GM12878 (cell line): ENCODE measurements at regions not wholly inside any gene's neighbourhood (a gene's known extent, or its start where the extent isn't known, plus 50 kb on each side); places are given as distances from the start of the nearest gene placed in this dataset.

Experiments used
- ATAC-seq: fragments of 200-7000 bp; cut with Tn5 transposase; 3 replicates; pipeline ENCODE4 v1.9.1; 2020; ENCODE audit warnings: mild to moderate bottlenecking, moderate library complexity
- BruUV-seq: library from RNA; stranded (reverse); fragments of 400-500 nt; replicated peaks from 2 replicates; lab custom pipeline; 2021; lab: Mats Ljungman, UMichigan
- CTCF ChIA-PET: fragments of 300-600 bp; sonication (Branson Sonifier 250); formaldehyde crosslinking; extraction: SDS; loops from one replicate; lab custom pipeline; 2021; ENCODE audit warnings: inconsistent platforms; lab: Yijun Ruan, JAX
- POLR2A ChIA-PET: fragments of 350-600 bp; formaldehyde crosslinking; extraction: SDS; loops from one replicate; lab custom pipeline; 2021; ENCODE audit warnings: inconsistent platforms; lab: Charles Lee
- RAD21 ChIA-PET: fragments of 300-600 bp; sonication (Branson Sonifier 250); formaldehyde crosslinking; loops from one replicate; lab custom pipeline; 2023; ENCODE audit warnings: antibody characterized with exemption; ENCODE audit not compliant: unreplicated experiment; lab: Charles Lee
- SMC1A ChIA-PET: fragments of 300-600 bp; sonication (Branson Sonifier 250); formaldehyde crosslinking; loops from one replicate; lab custom pipeline; 2023; ENCODE audit not compliant: unreplicated experiment, uncharacterized antibody; lab: Charles Lee
- DNase-seq: peaks from one replicate; pipeline ENCODE4 v3.0.0-alpha.2; 2011; ENCODE audit warnings: low read depth, low spot score
- FAIRE-seq: peaks from 3 replicates; lab custom pipeline; 2011; peaks lifted over from hg19 to GRCh38; lab: Jason Lieb, UNC
- H2AFZ ChIP-seq: 2 replicates; pipeline ENCODE4 v1.6.0; 2011; ENCODE audit warnings: low read depth, low read length, control low read depth; ENCODE audit not compliant: control insufficient read depth
- H3K27ac ChIP-seq: 2 replicates; pipeline ENCODE4 v1.5.1; 2011; ENCODE audit warnings: control low read depth; ENCODE audit not compliant: control insufficient read depth, insufficient read depth
- H3K27me3 ChIP-seq, 2 experiments: replicated peaks in 1 of 2; 2 replicates each; pipeline versions ENCODE4 v1.6.0 to v1.6.1; 2011; ENCODE audit warnings: low read length in 1 of 2; ENCODE audit not compliant: control insufficient read depth in 2 of 2, insufficient read depth in 2 of 2
- H3K36me3 ChIP-seq, 2 experiments: 2 replicates each; pipeline ENCODE4 v1.5.1; 2011; ENCODE audit warnings: low read length in 1 of 2; ENCODE audit not compliant: control insufficient read depth in 2 of 2, insufficient read depth in 2 of 2
- H3K4me1 ChIP-seq: 2 replicates; pipeline ENCODE4 v1.6.1; 2011; ENCODE audit warnings: mild to moderate bottlenecking, low read length, moderate library complexity, mixed read lengths; ENCODE audit not compliant: control insufficient read depth, insufficient read depth
- H3K4me2 ChIP-seq: 2 replicates; pipeline ENCODE4 v1.6.0; 2011; ENCODE audit warnings: control low read depth; ENCODE audit not compliant: control insufficient read depth, insufficient read depth
- H3K4me3 ChIP-seq: fragments of 200-600 bp; sonication (generic); 2 replicates; pipeline ENCODE4 v1.5.1; 2016
- H3K79me2 ChIP-seq: 2 replicates; pipeline ENCODE4 v1.6.0; 2011; ENCODE audit warnings: low read length; ENCODE audit not compliant: control insufficient read depth, insufficient read depth
- H3K9ac ChIP-seq: 2 replicates; pipeline ENCODE4 v1.8.0; 2011; ENCODE audit warnings: low read length, control low read depth, mixed read lengths; ENCODE audit not compliant: control insufficient read depth, insufficient read depth
- H3K9me3 ChIP-seq: replicated peaks from 3 replicates; pipeline ENCODE4 v1.5.1; 2011; ENCODE audit warnings: mild to moderate bottlenecking, low read length; ENCODE audit not compliant: control insufficient read depth, insufficient read depth
- H4K20me1 ChIP-seq: 2 replicates; pipeline ENCODE4 v1.6.0; 2011; ENCODE audit not compliant: control insufficient read depth, insufficient read depth
- ATF7 ChIP-seq: fragments of 450-650 bp; IDR thresholded peaks from 2 replicates; pipeline ENCODE4 v1.6.1; 2016; ENCODE audit warnings: low read depth, mild to moderate bottlenecking
- BMI1 ChIP-seq: fragments of 450-650 bp; IDR thresholded peaks from 2 replicates; pipeline ENCODE4 v1.6.1; 2016; ENCODE audit warnings: mild to moderate bottlenecking, moderate library complexity, borderline replicate concordance
- CUX1 ChIP-seq: IDR thresholded peaks from 2 replicates; pipeline ENCODE4 v1.6.1; 2012; ENCODE audit warnings: improper control_type of control experiment, low read depth, low read length; ENCODE audit not compliant: insufficient replicate concordance
- EGR1 ChIP-seq, 2 experiments: IDR thresholded peaks; 1 replicate in 1 of 2; 2 replicates in 1 of 2; pipeline ENCODE4 v1.6.1; 2011 to 2012; ENCODE audit warnings: low read depth in 2 of 2, low read length in 2 of 2, borderline replicate concordance in 1 of 2, mild to moderate bottlenecking in 1 of 2, moderate library complexity in 1 of 2
- ESRRA ChIP-seq: IDR thresholded peaks from 2 replicates; pipeline ENCODE4 v1.6.1; 2012; ENCODE audit warnings: mild to moderate bottlenecking, low read length, improper control_type of control experiment
- FOXM1 ChIP-seq: IDR thresholded peaks from 2 replicates; pipeline ENCODE4 v1.6.1; 2012; ENCODE audit warnings: low read depth, mild to moderate bottlenecking, inconsistent platforms, low read length, moderate library complexity
- HCFC1 ChIP-seq: fragments of 150-350 bp; IDR thresholded peaks from 2 replicates; pipeline ENCODE4 v1.6.1; 2014; ENCODE audit warnings: low read length
- MXI1 ChIP-seq: fragments of 150-350 bp; IDR thresholded peaks from 2 replicates; pipeline ENCODE4 v1.6.1; 2011; ENCODE audit warnings: low read depth, mild to moderate bottlenecking, inconsistent platforms, low read length, improper control_type of control experiment
- NFIC ChIP-seq: IDR thresholded peaks from 2 replicates; pipeline ENCODE4 v1.6.1; 2012; ENCODE audit warnings: low read depth, mild to moderate bottlenecking, inconsistent platforms, low read length, moderate library complexity
- NFYA ChIP-seq: IDR thresholded peaks from 2 replicates; pipeline ENCODE4 v1.6.1; 2011; ENCODE audit warnings: low read depth, mild to moderate bottlenecking, low read length, improper control_type of control experiment, borderline replicate concordance
- NFYB ChIP-seq: IDR thresholded peaks from 2 replicates; pipeline ENCODE4 v1.6.1; 2011; ENCODE audit warnings: low read depth, mild to moderate bottlenecking, low read length, improper control_type of control experiment, moderate library complexity; ENCODE audit not compliant: insufficient read depth
- RCOR1 ChIP-seq: conservative IDR thresholded peaks from 2 replicates; pipeline ENCODE4 v1.6.1; 2012; ENCODE audit warnings: low read depth, low read length, improper control_type of control experiment
- SIN3A ChIP-seq: IDR thresholded peaks from 2 replicates; pipeline ENCODE4 v1.6.1; 2012; ENCODE audit warnings: low read depth, low read length, improper control_type of control experiment
- TAF1 ChIP-seq: IDR thresholded peaks from 2 replicates; pipeline ENCODE4 v1.6.1; 2011; ENCODE audit warnings: mild to moderate bottlenecking, low read depth, low read length, borderline replicate concordance
- TCF3 ChIP-seq: IDR thresholded peaks from 2 replicates; pipeline ENCODE4 v1.6.1; 2012; ENCODE audit warnings: low read depth, mild to moderate bottlenecking, low read length, borderline replicate concordance; ENCODE audit not compliant: insufficient read depth
- ZNF622 ChIP-seq: fragments of 450-650 bp; IDR thresholded peaks from 2 replicates; pipeline ENCODE4 v1.6.1; 2017; ENCODE audit warnings: mild to moderate bottlenecking, inconsistent platforms
- WGBS: methylation state at CpG from one replicate; pipeline ENCODE4 v1.1.6; 2016; ENCODE audit warnings: low lambda C conversion rate; ENCODE audit not compliant: insufficient replicate concordance, insufficient coverage; ENCODE audit errors: missing lambda C conversion rate; 5-methylcytosine and 5-hydroxymethylcytosine counted together
- in situ Hi-C: fragments of 300-500 bp; cut with MboI; formaldehyde crosslinking; loops from 9 replicates; pipeline ENCODE4 v1.14.3; 2018; ENCODE audit warnings: mixed read lengths
- intact Hi-C: fragments of 100-400 bp; cut with micrococcal nuclease; formaldehyde crosslinking; loops from one replicate; pipeline ENCODE4 v1.14.2; 2022; ENCODE audit not compliant: unreplicated experiment

GRCh38 chr2:209086761-209087160 lies 337.1 kb upstream of the MAP2 start:
- Histone ChIP-seq H3K27me3 (no peaks in the 10 kb centered on the region), H3K4me1 (no peaks in the 10 kb centered on the region), H2AFZ (no peak overlapping the region), H3K27ac (no peak overlapping the region), H3K4me3 (no peak overlapping the region), H4K20me1 (no peaks in the 10 kb centered on the region), H3K9me3 (no peaks in the 10 kb centered on the region), H3K36me3 (no peaks in the 10 kb centered on the region), H3K4me2 (no peak overlapping the region), H3K79me2 (no peaks in the 10 kb centered on the region), H3K9ac (no peak overlapping the region)
- intact Hi-C loops (loop anchor here (2.0 kb wide), 1 partner anchor 14 kb away; no protein-coding TSS in a partner anchor), in situ Hi-C loops (no loop called here)
- ChIA-PET POLR2A (no interaction called here), CTCF (no interaction called here), RAD21 (no interaction called here), SMC1A (no interaction called here)
- BruUV-seq: no TSS peak
- no peak for ATAC-seq
- 40% methylated on average over 3 of the region's 3 CpGs for WGBS
- TF ChIP-seq FOXM1 (no peak), ZNF622 (no peak), HCFC1 (no peak), MXI1 (no peak), ATF7 (no peak), TAF1 (no peak), SIN3A (no peak), NFYB (no peak), NFIC (no peak), RCOR1 (no peak), TCF3 (no peak), ESRRA (no peak), BMI1 (no peak), CUX1 (no peak), EGR1 (IDR thresholded peaks at IDR 0.05; ENCODE audit: borderline replicate concordance in 1 of 2, low read depth in 2 of 2, low read length in 2 of 2) (no peak), NFYA (no peak)
- FAIRE-seq: no peak
- DNase-seq: no peak
